H4 (cell line): ENCODE measurements at regions not wholly inside any gene's neighbourhood (a gene's known extent, or its start where the extent isn't known, plus 50 kb on each side); places are given as distances from the start of the nearest gene placed in this dataset.

Source experiments
- DNase-seq: peaks from one replicate; pipeline ENCODE4 v3.0.0-alpha.2; 2015; ENCODE audit warnings: low spot score

DNA sequence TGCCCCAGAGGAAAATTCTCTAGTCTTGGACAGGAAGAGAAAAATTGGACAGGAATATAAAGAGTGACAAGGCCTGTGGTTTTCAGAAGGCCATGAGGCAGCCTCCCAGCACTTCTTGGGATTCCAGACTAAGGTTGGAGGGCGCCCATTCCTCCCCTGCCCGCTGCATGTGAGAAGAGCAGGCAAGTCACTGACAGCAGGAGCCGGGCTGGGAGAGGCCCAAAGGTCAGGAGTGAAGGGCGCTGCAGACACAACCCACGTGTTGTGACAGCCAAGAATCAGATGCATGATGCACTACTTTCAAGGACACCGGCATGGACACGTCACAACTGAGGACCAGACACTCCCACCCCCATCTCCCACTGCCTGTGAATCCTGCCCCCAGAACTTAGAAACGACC is 256.7 kb downstream of the CBLN1 start:
- DNase-seq = no peak

DNA sequence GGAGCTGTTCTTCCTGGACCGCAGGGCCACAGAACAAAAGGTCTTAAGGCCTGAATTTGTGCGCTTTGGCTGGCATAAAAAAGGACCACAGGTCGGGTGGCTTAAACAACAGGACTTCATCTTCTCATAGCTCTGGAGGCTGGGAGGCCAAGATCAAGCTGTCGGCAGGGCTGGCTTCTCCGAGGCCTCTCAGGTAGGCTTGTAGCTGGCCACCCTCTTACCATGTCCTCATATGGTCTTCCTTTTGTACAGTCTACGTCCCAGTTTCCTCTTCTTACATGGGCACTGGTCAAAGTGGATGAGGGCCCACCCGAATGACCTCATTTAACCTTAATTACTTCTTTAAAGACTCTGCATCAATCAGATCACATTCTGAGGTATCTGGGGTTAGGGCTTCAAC is 257.6 kb downstream of the CBLN1 start:
- DNase-seq = no peak

DNA sequence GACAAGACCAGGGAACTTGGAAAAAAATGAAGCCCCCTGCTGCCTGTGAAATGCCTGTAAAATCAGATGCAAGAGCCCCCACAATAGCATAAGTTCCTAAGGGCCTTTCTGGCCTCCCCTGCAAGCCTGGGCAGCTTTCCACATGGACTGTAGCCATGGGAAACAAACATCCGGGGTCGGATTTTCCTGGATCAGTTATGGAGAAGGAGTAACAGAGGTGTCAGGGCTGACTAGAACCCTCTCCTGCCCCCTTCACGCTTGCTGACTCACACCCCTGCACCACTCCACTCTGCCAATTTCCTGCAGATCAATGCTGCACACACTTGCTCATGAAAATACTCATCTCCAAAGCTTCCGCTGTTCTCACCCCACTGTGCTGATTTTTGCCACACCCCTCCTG is 258.6 kb downstream of the CBLN1 start:
- DNase-seq = peak; percentile 9

DNA sequence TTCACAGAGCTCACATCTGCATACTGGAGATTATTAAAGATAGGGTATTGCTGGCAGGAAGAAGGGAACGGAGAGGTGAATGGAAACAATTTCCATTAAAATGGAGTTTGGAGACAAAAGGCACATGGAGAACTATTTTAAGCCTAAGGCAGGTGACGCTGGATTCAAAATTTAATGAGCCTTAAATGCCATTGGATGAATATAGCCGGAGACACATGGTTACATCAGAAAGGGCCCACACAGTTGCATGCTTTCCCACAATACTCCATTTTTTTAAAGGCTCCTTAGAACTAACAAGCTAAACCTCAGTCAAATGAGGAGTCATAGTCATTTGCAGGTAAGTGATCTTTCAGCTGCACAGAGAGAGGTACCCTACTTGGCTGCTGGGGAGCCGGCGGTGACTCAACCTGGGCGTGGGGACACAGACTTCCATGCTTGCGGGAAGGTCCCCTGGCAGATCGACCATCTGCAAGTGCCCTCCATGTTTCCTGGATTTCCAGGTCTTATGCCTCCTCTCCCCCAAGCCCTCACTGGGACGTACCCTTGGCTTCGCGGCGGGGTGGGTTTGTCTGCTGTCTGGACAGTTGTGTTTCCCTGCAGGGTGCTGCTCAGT is 259.2 kb downstream of the CBLN1 start:
- no peak for DNase-seq

DNA sequence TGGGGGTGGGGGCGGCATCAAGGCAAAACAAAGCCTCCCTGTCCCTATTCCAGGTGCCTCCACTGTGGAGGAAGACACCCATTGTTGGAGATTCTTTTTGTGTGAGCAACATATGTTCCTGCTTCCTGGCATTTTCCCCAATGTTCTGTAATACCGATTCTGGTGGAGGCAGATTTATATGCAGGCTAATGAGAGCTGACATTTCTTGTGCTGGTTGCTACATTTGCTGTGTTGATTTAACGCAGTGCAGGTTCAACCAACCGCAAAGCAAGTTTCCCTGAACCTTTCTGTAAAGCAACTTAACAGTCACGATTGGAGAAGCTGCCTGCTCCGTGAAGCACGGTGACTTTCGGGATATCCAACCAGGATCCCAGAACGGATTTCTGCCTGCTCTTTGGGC is 260.5 kb downstream of the CBLN1 start:
- DNase-seq = peak; percentile 26

DNA sequence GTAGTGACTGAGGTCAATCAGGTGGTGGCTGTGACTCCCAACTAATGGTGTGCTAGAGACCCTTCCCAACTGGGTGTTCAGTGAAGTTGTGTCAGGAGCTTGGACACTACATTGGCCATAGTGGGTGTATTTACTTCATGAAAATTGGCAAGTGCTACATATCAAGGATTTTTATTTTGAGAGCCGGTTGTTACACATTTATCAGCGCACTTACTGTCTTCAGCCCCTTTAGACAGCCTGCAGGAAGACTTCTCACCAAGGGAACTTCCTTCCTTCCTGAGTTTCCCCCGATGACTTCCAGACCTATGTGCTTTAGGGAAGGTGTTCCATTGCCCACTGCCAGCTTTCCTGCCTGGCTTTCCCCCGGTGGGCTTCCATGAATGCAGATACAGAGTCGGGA is 261.2 kb downstream of the CBLN1 start:
- no peak for DNase-seq

DNA sequence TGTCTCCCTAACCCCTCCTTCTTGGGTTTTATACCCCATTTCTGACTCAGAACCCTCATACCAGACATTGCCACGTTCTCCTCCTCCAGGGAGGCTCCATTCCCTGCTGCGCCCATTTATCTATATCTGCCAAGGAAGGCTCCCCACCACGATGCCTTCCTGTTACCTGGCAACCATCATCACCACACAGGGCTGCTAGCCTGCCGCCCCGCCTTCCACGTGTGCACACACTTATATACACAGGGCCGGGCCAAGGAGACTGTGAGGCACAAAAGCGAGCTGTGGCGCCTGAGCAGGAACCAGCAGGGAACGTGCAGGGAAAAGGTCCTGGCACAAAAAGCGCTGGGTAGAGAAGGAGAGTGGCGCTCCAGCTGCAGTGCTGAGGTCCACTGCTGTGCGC is 261.8 kb downstream of the CBLN1 start:
- DNase-seq = no peak

DNA sequence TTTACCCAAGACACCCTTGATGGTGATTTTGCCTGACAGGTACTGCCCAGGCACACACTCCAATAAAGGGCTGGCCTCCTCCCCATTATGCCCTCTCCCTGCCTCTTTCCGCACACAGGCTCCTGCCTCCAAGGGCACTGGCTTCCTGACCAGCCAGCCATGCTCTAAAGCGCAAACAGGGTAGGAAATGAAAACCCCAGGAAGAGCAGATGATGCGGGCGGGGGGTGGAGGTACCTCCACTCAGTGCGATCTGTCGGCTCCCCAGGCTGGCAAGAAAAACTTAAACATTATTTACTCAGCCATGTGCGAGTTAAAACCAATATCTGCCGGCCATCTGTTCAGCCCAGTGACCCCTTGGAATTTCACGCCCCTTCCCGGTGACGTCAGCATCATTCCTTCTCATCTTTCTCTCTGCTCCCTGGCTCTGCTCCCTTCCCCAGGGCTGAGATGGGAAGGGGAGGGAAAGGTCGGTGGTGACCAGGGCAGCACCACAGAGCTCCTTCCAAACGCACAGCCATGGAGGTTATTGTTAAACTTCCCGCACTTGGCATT is 262.5 kb downstream of the CBLN1 start:
- no peak for DNase-seq

DNA sequence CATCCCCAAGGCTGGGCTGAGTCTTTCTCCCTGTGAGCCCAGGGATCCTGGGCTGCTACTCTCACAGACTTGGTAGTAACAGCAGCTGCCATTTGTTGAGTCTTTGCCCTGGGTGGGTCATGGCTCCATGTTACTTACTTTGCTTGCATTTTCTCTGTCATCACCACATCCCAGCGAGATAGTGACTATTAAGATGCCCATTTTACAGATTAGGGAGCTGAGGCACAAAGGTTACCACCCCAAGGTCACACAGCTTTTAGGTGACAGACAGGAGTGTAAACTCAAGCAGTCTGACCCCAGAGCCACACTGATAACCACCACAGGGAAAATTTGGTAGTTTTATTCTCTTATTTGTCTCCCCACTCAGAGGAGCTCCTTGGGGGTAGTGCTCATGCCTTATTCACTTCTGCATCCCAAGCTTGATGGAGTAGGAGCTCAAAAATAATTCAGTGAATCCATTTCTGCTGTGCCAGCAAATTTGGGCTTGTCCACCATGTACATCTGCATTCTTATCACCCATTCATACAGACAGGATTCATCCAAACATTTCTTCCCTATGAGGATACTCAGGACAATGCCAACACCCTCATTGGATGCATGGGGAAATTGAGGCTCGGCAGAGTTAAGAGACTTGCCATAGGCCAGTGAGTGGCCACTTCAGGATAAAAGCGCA is 263.2 kb downstream of the CBLN1 start:
- no peak for DNase-seq

DNA sequence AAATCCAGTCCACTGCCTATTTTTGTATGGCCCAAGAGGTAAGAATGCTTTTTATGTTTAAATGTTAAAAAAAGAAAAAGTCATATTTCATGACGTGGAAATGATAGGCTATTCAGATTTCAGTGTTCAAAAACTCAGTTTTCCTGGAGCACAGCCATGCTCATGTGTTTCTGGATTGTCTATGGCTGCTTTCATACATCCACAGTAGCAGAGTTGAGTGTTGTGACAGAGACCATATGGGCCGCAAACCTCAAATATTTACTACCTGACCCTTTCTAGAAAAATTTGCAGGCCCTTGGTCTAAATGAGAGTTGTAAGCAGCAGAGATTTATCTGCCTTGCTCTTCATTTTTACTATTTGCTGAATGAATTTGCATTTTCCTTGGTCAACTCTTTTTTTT is 264.1 kb downstream of the CBLN1 start:
- no peak for DNase-seq

DNA sequence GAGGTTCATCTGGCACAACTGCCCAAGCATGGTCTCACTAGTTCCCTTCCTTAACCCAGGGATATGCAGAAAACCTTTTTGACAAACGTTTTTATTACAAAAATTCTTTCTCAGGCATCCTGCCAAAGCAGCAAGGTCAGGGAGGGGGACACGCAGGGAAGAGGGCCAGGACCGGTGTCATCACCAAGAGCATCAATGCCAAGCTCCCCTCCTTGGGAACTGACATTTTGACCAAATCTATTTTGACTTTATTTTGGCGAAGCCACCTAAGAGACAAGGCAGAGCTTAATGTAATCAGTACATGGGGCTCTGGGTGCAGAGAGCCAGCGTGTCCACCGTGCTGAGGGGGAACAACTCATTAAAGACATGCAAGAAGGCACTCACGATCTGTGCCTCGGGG is 265.2 kb downstream of the CBLN1 start:
- DNase-seq = no peak

DNA sequence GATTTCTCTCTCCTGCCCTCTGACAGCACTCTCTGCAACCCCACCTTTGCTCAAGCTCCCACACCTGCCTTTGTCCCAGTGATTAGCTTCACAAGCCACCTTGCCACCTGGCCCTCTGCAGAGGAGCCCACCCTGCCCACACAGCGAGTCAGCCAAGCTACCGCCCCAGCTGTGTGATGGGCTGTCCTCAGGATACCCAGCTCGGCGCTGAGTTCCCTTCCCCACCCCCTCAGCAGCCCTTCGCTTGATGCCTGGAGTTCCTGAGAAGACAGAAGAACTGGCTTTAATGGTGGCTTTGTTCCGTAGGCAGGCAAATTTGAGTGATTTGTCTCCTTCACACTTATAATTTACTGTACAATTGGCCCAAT is 266.4 kb downstream of the CBLN1 start:
- DNase-seq = no peak

DNA sequence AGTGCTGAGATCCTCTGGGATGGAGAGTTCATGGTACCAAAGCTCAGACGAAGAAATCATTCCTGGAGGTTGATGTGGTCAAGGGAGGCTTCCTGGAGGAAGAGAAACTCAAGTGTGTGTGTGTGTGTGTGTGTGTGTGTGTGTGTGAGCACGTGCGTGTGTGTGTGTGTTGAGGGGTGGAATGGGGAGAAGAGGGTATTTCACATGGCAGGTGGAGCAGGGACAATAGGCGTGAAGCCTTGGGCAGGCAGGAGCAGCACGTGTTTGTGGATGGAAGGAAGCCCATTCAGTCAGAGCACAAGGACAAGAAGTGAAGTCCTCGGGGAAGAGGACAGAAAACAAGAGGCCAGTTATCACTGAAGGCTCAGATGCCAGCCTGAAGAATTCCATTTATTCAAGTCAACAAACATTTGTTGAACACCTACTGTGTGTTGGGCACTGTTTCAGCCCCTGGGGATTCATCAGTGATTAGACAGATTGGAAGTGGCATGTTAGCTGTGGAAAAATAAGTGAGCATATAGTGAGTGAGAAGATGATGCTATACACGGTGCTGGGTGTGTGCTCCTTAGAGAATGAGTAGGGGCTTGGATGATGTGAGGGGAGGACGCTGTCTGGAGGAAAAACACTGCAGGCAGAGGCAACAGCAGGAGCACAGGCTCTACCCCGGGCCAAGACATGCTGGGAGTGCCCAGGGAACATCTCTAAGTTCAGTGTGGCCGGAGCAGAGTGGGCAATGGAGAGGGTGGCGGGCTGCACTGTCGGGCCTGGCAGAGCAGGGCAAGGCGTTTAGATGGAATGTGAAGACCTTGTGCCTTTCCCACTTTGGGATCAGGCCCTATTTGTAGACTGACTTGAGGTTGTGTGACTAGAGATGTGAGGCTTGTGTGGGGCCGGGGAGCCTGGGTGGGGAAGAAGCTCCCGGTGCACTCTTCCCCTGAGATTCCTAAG is 267.1 kb downstream of the CBLN1 start:
- no peak for DNase-seq

DNA sequence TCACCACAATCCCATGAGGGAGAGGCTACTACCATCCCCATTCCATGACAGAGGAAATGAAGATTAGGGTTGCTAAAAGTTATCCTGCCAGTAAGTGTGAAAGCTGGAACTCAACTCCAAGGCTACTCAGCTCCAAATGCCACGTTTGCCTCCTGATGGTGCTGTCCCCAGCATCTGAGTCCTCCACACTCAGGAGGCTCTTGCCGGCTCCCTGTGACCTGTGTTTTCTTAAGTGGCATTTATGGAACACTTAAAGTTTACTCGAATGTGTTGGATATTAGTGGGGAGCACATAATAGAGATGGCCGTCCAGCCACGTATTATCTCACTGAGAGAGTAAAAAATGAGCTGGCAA is 267.9 kb downstream of the CBLN1 start:
- no peak for DNase-seq

DNA sequence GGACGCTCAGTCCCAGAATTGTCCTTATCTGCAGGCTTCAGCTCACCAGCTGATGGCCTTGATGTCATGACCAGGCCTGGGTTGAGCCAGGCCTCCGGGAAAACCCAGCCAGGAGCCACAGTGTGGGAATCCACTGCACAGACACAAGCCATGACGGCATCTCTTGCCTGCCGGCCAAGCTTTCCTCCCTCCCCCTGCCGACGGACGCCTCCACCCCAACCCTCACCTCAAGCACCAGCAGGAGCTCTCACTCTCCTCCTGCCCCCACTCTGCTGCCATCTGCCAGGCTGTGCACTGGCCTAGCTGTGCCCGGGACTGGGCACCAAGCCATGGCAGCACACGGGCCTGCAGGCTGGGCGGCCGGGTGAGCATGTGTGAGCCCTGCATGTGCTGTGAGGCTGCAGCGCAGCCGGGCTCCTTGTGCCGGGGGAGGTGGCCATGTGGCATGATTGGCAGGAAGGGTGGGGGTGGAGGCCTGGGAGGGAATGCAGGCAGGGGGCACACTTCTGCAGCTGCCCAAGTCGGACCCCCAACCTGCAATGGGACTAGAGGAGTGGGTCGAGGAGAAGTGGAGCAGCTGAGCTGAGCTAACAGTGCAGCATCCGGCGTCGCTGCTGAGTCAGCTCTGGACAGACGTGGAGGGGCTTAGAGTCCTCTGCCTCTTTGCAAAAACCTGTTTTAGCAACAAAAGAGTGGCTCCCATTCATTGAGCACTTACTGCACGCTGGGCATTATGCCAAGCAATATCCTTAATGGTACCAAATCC is 268.5 kb downstream of the CBLN1 start:
- peak; percentile 14 for DNase-seq

DNA sequence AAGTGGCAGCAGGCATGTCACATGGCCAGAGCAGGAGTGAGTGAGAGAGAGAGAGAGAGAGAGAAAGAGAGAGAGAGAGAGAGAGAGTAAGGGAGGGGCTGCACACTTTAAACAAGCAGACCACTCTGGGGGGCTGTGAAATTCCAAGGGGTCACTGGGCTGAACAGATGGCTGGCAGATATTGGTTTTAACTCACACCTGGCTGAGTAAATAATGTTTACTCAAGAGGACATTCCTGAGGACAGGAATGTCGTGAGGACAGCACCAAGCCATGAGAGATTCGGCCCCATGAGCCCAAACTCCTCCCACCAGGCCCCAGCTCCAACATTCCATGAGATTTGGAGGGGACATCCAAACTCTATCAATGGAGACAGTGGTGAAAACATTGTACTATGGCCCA is 269.7 kb downstream of the CBLN1 start:
- no peak for DNase-seq

DNA sequence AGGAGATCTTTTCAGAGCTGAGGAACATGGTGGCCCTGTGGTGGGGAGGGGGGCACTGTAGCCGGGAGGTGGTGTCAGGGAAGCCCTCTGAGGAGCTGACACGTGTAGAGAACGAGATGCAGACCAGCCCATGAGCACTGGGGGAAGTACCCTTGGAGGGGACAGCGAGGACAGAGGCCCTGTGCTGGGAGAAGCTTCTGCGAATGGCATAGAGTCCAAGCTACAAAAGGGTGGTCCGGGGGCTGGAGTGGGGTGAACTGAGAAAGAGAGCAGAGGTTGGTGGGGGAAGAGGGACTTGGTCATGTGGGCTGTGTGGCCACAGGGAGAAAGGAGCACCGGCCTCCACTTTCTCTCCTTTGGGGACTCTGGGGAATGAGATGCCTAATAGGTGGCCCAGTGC is 270.8 kb downstream of the CBLN1 start:
- no peak for DNase-seq

DNA sequence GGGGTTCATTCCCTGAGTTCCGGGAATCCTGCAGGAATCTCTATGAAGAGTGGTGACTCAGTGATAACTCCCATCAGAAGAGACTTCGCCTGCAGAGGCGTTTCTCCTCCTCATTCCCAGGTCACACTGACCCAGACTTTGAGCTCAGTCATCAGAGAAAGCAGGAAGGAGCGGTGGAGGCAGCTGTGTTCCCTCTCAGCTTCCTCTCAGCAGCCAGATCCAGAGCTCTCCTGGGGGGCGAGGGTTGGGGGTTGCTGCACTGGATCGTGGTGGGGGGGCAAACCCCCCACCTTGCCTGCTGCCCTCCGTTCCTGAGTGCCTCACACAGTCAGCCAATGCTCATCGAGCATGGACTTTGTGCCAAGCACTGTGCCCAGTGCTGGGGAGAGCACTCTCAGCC is 271.2 kb downstream of the CBLN1 start:
- no peak for DNase-seq

DNA sequence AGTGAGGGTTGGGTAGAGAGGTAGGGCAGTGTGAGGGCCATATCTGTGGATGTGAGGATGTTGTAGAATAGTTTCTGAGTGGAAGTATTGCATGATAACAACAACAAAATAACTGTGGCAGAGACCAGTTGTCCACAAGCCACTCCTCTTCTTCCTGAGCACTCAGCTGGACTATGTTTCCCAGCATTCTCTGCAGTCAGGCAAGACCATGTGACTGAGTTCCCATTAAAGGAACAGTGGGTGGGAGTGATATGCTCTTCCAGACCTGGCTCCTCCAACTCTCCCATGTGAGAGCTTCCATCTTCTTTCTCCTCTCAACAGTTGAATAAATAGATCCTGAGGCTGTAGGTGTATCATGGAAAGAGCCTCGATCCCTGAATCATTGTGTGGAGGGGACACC is 272.4 kb downstream of the CBLN1 start:
- DNase-seq = no peak

DNA sequence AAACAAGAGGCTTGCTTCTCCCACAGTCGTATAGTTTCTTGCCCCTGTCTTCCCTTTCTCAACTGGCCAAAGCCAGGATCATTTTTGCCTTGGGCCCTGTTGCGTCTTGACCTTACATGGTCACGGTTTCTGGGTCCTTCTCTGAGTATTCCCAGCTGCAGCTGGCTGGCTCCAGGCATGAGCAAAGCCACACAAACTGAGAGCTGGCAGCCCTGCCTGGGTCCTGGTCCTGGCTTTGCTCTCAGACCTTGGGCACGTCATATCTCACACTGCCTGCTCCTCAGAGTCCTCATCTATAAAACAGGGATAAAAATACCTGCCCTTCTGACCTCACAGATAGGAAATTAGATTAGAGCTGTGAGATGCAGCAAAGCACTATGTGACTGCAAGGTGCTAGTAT is 277.6 kb downstream of the CBLN1 start:
- no peak for DNase-seq

DNA sequence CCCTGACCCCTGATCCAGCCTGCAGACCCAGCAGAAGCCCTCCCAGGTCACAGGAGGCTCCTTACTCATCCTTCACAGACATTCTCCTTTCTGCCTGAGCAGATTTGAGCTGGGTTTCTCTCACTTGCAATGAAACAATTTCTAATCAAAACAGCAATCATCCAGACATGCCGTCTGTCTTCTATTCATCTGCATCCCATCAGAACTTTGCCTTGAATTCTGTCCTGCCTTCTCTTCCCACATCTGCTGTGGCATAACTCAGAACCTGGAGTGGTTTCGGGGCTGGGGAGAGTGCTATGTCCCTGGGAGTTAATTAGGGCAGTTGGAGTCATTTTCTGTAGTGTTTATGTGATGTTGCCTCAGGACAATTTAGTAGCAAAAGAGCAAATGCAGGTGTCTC is 278.6 kb downstream of the CBLN1 start:
- no peak for DNase-seq

DNA sequence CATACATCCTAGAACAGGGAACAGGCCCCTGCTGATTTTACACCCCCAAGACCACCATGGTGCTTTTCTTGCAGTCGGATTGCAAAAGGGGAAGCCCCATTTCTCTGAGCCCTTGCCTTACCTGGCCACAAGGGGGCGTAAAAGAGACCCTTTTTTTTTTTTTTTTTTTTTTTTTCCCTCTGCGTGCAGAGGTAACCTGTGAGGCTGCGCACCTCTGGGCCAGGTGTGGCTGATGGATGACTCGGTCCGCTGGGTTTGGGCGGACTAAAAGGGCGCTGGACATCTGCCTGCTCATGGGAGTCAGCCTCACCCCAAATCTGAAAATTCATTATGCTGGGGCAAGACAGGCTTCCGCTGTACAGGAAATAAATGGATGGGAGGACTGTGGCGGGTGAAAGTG is 281.0 kb downstream of the CBLN1 start:
- DNase-seq = no peak
